ENCODE measurements at regions not wholly inside any gene's neighbourhood (a gene's known extent, or its start where the extent isn't known, plus 50 kb on each side); places are given as distances from the start of the nearest gene placed in this dataset.
"Not testable (repeated sequence)": the region's sequence is repeated elsewhere in the genome, so short reads cannot be mapped to it uniquely, and the experiment has no call there.

DNA sequence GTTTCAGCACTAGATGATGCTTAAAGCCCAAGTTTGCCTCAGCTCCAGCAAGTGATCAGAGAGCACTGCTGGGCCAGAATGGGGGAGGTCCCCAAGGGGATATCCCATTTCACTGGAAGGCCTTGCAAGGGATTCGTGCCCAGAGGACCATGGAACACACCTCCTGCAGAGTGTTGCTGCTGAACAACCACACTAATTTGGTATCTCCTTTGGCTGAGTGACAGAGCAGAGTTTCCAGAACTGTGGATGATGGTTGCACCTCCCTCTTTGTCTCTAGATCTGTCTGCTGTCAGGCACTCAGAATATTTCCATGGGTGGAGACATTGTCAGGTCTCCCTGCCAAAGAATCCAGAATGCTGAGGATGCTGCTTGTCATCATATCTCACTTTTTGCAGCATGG lies 484.8 kb upstream of the NETO1 start:
- BruUV-seq (replicated peaks): no TSS peak
- no peaks in the 10 kb centered on the region for H3K4me1 ChIP-seq (ENCODE audit: insufficient read depth, low read length, poor library complexity, severe bottlenecking)
- DNase-seq (ENCODE audit: low spot score): peak; percentile 24
- POLR2A ChIA-PET (ENCODE audit: low non-redundant PET): no interaction called here
- no peak for TF ChIP-seq EZH2 (IDR thresholded peaks at IDR 0.05; ENCODE audit: borderline replicate concordance, low read depth, low read length, poor library complexity, severe bottlenecking)
- H3K36me3 ChIP-seq (ENCODE audit: insufficient read depth, low read length, poor library complexity, severe bottlenecking): no peaks in the 10 kb centered on the region
- no peaks in the 10 kb centered on the region for H3K9me3 ChIP-seq (ENCODE audit: low read depth, low read length, poor library complexity, severe bottlenecking)
- CTCF ChIA-PET: no interaction called here
- no peak overlapping the region for H3K4me3 ChIP-seq (ENCODE audit: low read depth, low read length, poor library complexity, severe bottlenecking)
- H3K27ac ChIP-seq (ENCODE audit: low read depth, low read length, poor library complexity, severe bottlenecking): no peak overlapping the region
- intact Hi-C loops (cut with micrococcal nuclease; ENCODE audit: unreplicated experiment): no loop called here
- no peaks in the 10 kb centered on the region for H3K27me3 ChIP-seq (replicated peaks; ENCODE audit: insufficient read depth, low read depth, low read length, poor library complexity)

DNA sequence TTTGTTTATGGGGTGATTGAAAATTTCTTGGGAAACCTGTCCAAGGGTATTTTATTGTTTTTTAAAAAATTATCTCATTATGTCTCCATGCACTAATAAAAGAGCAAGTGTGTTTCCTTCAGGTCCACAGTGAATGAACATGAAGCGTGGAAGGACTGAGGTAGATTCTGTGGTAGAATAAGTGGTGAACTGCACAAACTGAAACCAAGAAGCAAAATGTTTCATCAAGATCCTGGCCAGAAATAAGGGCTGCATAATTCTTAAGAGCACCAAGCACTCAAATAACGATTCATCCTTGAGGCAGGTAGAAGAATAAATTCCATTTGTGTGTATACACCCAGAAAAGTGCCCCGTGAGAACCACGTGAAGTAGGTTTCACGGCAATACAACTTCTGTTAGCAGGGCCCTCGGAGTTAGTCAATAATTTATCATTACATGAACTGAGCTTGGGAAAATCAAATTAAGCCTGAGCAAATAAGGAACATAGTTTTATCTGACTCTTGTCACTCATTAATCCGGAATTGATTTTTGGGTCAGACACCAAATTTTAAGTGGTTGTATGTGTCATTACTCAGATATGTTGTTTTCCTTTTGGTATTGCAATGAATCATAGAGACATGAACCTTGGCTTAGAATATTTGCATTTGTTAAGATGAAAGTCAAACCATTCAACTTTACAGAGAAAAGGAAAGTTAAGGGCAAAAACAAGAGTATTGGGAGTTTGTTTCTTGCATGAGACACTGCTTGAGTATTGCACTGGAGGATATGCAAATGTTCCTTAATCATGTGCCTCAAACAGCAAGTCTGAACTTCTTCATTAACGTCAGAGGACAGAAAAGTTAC lies 472.6 kb upstream of the NETO1 start:
- no peak for DNase-seq (ENCODE audit: low spot score)
- Histone ChIP-seq H3K27ac (ENCODE audit: low read depth, low read length, poor library complexity, severe bottlenecking) (no peak overlapping the region), H3K36me3 (ENCODE audit: insufficient read depth, low read length, poor library complexity, severe bottlenecking) (no peaks in the 10 kb centered on the region), H3K27me3 (replicated peaks; ENCODE audit: insufficient read depth, low read depth, low read length, poor library complexity) (no peaks in the 10 kb centered on the region), H3K4me1 (ENCODE audit: insufficient read depth, low read length, poor library complexity, severe bottlenecking) (no peaks in the 10 kb centered on the region), H3K9me3 (ENCODE audit: low read depth, low read length, poor library complexity, severe bottlenecking) (no peaks in the 10 kb centered on the region), H3K4me3 (ENCODE audit: low read depth, low read length, poor library complexity, severe bottlenecking) (no peak overlapping the region)
- intact Hi-C loops (cut with micrococcal nuclease; ENCODE audit: unreplicated experiment): no loop called here
- BruUV-seq (replicated peaks): no TSS peak
- CTCF ChIA-PET: no interaction called here
- POLR2A ChIA-PET (ENCODE audit: low non-redundant PET): no interaction called here
- no peak for TF ChIP-seq EZH2 (IDR thresholded peaks at IDR 0.05; ENCODE audit: borderline replicate concordance, low read depth, low read length, poor library complexity, severe bottlenecking)
- TF ChIP-seq, protein P1, sequence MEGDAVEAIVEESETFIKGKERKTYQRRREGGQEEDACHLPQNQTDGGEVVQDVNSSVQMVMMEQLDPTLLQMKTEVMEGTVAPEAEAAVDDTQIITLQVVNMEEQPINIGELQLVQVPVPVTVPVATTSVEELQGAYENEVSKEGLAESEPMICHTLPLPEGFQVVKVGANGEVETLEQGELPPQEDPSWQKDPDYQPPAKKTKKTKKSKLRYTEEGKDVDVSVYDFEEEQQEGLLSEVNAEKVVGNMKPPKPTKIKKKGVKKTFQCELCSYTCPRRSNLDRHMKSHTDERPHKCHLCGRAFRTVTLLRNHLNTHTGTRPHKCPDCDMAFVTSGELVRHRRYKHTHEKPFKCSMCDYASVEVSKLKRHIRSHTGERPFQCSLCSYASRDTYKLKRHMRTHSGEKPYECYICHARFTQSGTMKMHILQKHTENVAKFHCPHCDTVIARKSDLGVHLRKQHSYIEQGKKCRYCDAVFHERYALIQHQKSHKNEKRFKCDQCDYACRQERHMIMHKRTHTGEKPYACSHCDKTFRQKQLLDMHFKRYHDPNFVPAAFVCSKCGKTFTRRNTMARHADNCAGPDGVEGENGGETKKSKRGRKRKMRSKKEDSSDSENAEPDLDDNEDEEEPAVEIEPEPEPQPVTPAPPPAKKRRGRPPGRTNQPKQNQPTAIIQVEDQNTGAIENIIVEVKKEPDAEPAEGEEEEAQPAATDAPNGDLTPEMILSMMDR (conservative IDR thresholded peaks at IDR 0.05; ENCODE audit: low read depth, low read length): no peak

DNA sequence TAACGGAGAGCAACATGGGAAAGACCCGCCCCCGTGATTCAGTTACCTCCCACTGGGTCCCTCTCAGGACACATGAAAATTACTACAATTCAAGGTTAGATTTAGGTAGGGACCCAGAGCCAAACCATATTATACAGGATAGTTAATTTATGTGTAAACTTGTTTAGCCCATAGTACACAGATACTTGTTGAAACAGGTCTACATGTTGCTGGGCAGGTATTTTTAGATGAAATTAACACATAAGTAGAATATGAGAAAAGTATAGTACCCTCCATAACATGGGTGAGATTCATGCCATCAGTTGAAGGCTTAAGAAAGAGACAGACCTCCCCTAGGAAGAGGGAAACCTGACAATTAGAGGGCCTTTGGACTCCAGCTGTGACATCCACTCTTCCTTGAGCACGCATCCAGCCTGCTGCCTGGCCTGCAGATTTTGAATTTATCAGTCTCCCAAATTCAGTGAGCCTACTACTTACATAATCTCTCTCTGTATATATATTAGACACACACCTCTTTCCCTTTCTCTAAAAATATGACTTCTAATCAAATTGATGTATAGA lies 463.5 kb upstream of the NETO1 start:
- DNase-seq (ENCODE audit: low spot score): no peak
- Histone ChIP-seq H3K27me3 (replicated peaks; ENCODE audit: insufficient read depth, low read depth, low read length, poor library complexity) (no peaks in the 10 kb centered on the region), H3K9me3 (ENCODE audit: low read depth, low read length, poor library complexity, severe bottlenecking) (no peaks in the 10 kb centered on the region), H3K36me3 (ENCODE audit: insufficient read depth, low read length, poor library complexity, severe bottlenecking) (no peaks in the 10 kb centered on the region), H3K27ac (ENCODE audit: low read depth, low read length, poor library complexity, severe bottlenecking) (no peak overlapping the region), H3K4me1 (ENCODE audit: insufficient read depth, low read length, poor library complexity, severe bottlenecking) (no peaks in the 10 kb centered on the region), H3K4me3 (ENCODE audit: low read depth, low read length, poor library complexity, severe bottlenecking) (no peak overlapping the region)
- ChIA-PET POLR2A (ENCODE audit: low non-redundant PET) (no interaction called here), CTCF (no interaction called here)
- no peak for TF ChIP-seq EZH2 (IDR thresholded peaks at IDR 0.05; ENCODE audit: borderline replicate concordance, low read depth, low read length, poor library complexity, severe bottlenecking)
- TF ChIP-seq, protein P1 (conservative IDR thresholded peaks at IDR 0.05; ENCODE audit: low read depth, low read length): no peak
- intact Hi-C loops (cut with micrococcal nuclease; ENCODE audit: unreplicated experiment): no loop called here
- no TSS peak for BruUV-seq (replicated peaks)

DNA sequence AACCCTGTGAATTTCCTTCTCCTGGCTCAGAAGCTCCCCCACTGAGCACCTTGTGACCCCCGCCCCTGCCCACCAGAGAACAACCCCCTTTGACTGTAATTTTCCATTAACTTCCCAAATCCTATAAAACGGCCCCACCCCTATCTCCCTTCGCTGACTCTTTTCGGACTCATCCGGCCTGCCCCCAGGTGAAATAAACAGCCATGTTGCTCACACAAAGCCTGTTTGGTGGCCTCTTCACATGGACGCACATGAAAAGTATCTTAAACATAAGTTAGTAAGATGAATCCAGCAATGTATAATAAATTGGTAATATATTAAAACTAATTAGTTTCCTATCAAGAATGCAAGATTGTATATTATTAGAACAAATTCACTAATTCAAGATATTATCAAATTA lies 462.3 kb upstream of the NETO1 start:
- H3K4me3 ChIP-seq (ENCODE audit: low read depth, low read length, poor library complexity, severe bottlenecking); BruUV-seq (replicated peaks); POLR2A ChIA-PET (ENCODE audit: low non-redundant PET); H3K4me1 ChIP-seq (ENCODE audit: insufficient read depth, low read length, poor library complexity, severe bottlenecking); intact Hi-C loops (cut with micrococcal nuclease; ENCODE audit: unreplicated experiment); CTCF ChIA-PET; DNase-seq (ENCODE audit: low spot score); H3K36me3 ChIP-seq (ENCODE audit: insufficient read depth, low read length, poor library complexity, severe bottlenecking); H3K9me3 ChIP-seq (ENCODE audit: low read depth, low read length, poor library complexity, severe bottlenecking); H3K27me3 ChIP-seq (replicated peaks; ENCODE audit: insufficient read depth, low read depth, low read length, poor library complexity); H3K27ac ChIP-seq (ENCODE audit: low read depth, low read length, poor library complexity, severe bottlenecking): not testable (repeated sequence)

DNA sequence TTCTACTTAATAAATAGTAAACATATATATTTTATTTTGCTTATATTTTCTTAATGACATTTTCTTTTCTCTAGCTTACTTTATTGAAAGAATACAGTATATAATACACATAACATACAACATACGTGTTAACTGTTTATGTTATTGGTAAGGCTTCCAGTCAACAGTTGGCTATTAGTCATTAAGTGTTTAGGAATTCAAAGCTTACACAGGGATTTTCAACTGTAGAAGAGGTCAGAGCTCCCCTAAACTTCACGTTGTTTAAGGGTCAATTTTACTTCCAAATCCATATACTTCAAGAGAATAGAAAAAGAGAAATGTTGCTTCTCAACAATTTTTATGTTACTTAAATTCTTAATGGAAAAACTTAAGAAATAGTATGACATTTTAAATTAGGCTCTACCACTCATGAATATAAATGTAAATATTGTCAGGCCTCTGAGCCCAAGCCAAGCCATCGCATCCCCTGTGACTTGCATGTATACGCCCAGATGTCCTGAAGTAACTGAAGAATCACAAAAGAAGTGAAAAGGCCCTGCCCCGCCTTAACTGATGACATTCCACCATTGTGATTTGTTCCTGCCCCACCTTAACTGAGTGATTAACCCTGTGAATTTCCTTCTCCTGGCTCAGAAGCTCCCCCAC lies 456.5 kb upstream of the NETO1 start:
- POLR2A ChIA-PET (ENCODE audit: low non-redundant PET); H3K4me3 ChIP-seq (ENCODE audit: low read depth, low read length, poor library complexity, severe bottlenecking); DNase-seq (ENCODE audit: low spot score); BruUV-seq (replicated peaks); H3K36me3 ChIP-seq (ENCODE audit: insufficient read depth, low read length, poor library complexity, severe bottlenecking); intact Hi-C loops (cut with micrococcal nuclease; ENCODE audit: unreplicated experiment); H3K27ac ChIP-seq (ENCODE audit: low read depth, low read length, poor library complexity, severe bottlenecking); H3K9me3 ChIP-seq (ENCODE audit: low read depth, low read length, poor library complexity, severe bottlenecking); H3K27me3 ChIP-seq (replicated peaks; ENCODE audit: insufficient read depth, low read depth, low read length, poor library complexity); CTCF ChIA-PET; H3K4me1 ChIP-seq (ENCODE audit: insufficient read depth, low read length, poor library complexity, severe bottlenecking): not testable (repeated sequence)

Measured in A673 (cell line).